ENCODE measurements at regions not wholly inside any gene's neighbourhood (a gene's known extent, or its start where the extent isn't known, plus 50 kb on each side); places are given as distances from the start of the nearest gene placed in this dataset.

GRCh38 chr22:47323518-47323917, 561.1 kb downstream of the TBC1D22A start:
- TF ChIP-seq YY1 (tag by site-specific recombination; IDR thresholded peaks at IDR 0.05) = no peak
- TF ChIP-seq ZNF274 (IDR thresholded peaks at IDR 0.05; ENCODE audit: low read length) = no peak
- no peak for TF ChIP-seq ZNF274 (tag by site-specific recombination; IDR thresholded peaks at IDR 0.05; ENCODE audit: borderline replicate concordance)
- no peak for TF ChIP-seq ZNF670 (tag by site-specific recombination; IDR thresholded peaks at IDR 0.05; ENCODE audit: low read depth)
- no peak for TF ChIP-seq ZNF747 (tag by site-specific recombination; IDR thresholded peaks at IDR 0.05)
- no peak for TF ChIP-seq ATF2 (tag by site-specific recombination; IDR thresholded peaks at IDR 0.05; ENCODE audit: low read depth)
- no peak for TF ChIP-seq CTCF (tag by site-specific recombination; IDR thresholded peaks at IDR 0.05)
- TF ChIP-seq ZNF768 (tag by site-specific recombination; IDR thresholded peaks at IDR 0.05) = no peak
- TF ChIP-seq ZNF350 (tag by site-specific recombination; IDR thresholded peaks at IDR 0.05) = no peak
- no peak for TF ChIP-seq ZNF133 (tag by site-specific recombination; IDR thresholded peaks at IDR 0.05)
- no peak for TF ChIP-seq ZSCAN30 (tag by site-specific recombination; IDR thresholded peaks at IDR 0.05)
- no peak for TF ChIP-seq ZNF398 (tag by site-specific recombination; IDR thresholded peaks at IDR 0.05)
- no peak for TF ChIP-seq ZNF324 (tag by site-specific recombination; IDR thresholded peaks at IDR 0.05)
- no peak for TF ChIP-seq ZNF146 (tag by site-specific recombination; IDR thresholded peaks at IDR 0.05)
